ENCODE measurements at regions not wholly inside any gene's neighbourhood (a gene's known extent, or its start where the extent isn't known, plus 50 kb on each side); places are given as distances from the start of the nearest gene placed in this dataset.

DNA sequence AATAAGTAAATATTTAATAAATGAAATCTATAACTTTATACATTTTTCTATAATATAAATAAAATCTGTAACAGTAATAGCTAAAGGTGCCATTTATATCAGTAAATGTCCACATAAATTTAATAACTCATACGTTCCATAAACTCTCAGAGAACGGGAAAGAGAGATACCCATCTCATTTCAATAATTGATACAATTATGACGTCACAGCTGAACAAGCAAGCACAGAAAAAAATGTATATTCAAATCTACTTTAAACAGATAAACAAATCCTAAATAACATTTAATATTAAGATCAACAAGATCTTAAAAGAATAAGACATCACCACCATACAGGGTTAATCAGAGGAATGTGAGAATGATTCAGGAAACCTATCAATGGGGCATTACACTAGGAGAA is 1136.5 kb downstream of the TBC1D22A start (continued):
- TF ChIP-seq ZSCAN30 (tag by site-specific recombination; IDR thresholded peaks at IDR 0.05) (no peak), ZNF48 (tag by site-specific recombination; IDR thresholded peaks at IDR 0.05) (no peak), HOXD13 (CRISPR knock-in tag; IDR thresholded peaks at IDR 0.05; ENCODE audit: borderline replicate concordance) (no peak), KLF7 (tag by site-specific recombination; IDR thresholded peaks at IDR 0.05; ENCODE audit: borderline replicate concordance) (no peak), ZNF585B (tag by site-specific recombination; IDR thresholded peaks at IDR 0.05) (no peak), ZNF202 (tag by site-specific recombination; IDR thresholded peaks at IDR 0.05; ENCODE audit: borderline replicate concordance) (no peak), ZNF654 (tag by site-specific recombination; IDR thresholded peaks at IDR 0.05; ENCODE audit: low read depth) (no peak)
- TF ChIP-seq, protein P1, sequence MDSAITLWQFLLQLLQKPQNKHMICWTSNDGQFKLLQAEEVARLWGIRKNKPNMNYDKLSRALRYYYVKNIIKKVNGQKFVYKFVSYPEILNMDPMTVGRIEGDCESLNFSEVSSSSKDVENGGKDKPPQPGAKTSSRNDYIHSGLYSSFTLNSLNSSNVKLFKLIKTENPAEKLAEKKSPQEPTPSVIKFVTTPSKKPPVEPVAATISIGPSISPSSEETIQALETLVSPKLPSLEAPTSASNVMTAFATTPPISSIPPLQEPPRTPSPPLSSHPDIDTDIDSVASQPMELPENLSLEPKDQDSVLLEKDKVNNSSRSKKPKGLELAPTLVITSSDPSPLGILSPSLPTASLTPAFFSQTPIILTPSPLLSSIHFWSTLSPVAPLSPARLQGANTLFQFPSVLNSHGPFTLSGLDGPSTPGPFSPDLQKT (IDR thresholded peaks at IDR 0.05; ENCODE audit: borderline replicate concordance, low read depth, low read length): no peak
- TF ChIP-seq, protein P2, sequence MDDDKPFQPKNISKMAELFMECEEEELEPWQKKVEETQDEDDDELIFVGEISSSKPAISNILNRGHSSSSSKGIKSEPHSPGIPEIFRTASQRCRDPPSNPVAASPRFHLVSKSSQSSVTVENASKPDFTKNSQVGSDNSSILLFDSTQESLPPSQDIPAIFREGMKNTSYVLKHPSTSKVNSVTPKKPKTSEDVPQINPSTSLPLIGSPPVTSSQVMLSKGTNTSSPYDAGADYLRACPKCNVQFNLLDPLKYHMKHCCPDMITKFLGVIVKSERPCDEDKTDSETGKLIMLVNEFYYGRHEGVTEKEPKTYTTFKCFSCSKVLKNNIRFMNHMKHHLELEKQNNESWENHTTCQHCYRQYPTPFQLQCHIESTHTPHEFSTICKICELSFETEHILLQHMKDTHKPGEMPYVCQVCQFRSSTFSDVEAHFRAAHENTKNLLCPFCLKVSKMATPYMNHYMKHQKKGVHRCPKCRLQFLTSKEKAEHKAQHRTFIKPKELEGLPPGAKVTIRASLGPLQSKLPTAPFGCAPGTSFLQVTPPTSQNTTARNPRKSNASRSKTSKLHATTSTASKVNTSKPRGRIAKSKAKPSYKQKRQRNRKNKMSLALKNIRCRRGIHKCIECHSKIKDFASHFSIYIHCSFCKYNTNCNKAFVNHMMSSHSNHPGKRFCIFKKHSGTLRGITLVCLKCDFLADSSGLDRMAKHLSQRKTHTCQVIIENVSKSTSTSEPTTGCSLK (tag by site-specific recombination; IDR thresholded peaks at IDR 0.05): no peak
- TF ChIP-seq, protein P3, sequence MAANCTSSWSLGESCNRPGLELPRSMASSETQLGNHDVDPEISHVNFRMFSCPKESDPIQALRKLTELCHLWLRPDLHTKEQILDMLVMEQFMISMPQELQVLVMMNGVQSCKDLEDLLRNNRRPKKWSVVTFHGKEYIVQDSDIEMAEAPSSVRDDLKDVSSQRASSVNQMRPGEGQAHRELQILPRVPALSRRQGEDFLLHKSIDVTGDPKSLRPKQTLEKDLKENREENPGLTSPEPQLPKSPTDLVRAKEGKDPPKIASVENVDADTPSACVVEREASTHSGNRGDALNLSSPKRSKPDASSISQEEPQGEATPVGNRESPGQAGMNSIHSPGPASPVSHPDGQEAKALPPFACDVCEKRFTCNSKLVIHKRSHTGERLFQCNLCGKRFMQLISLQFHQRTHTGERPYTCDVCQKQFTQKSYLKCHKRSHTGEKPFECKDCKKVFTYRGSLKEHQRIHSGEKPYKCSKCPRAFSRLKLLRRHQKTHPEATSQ (tag by site-specific recombination; IDR thresholded peaks at IDR 0.05): no peak

GRCh38 chr22:47891609-47892008 is 1129.2 kb downstream of the TBC1D22A start:
- ChIA-PET CTCF (no interaction called here), POLR2A (no interaction called here)
- H3K27ac ChIP-seq (ENCODE audit: extremely low read depth, low read depth, low read length): no peak overlapping the region
- no peak for TF ChIP-seq ZNF266 (tag by site-specific recombination; IDR thresholded peaks at IDR 0.05; ENCODE audit: low read depth)
- no peak for TF ChIP-seq ZNF670 (tag by site-specific recombination; IDR thresholded peaks at IDR 0.05; ENCODE audit: low read depth)
- TF ChIP-seq ZNF221 (tag by site-specific recombination; IDR thresholded peaks at IDR 0.05; ENCODE audit: borderline replicate concordance): no peak
- TF ChIP-seq ZNF341 (tag by site-specific recombination; IDR thresholded peaks at IDR 0.05; ENCODE audit: low read depth): no peak
- no peak for TF ChIP-seq ZNF785 (tag by site-specific recombination; IDR thresholded peaks at IDR 0.05)
- no peak for TF ChIP-seq PBX3 (CRISPR knock-in tag; IDR thresholded peaks at IDR 0.05)
- no peak for TF ChIP-seq ZNF776 (tag by site-specific recombination; IDR thresholded peaks at IDR 0.05; ENCODE audit: borderline replicate concordance)
- no peak for TF ChIP-seq ZNF433 (tag by site-specific recombination; IDR thresholded peaks at IDR 0.05; ENCODE audit: low read depth)
- no peak overlapping the region for H3K4me3 ChIP-seq (ENCODE audit: low read depth, low read length)
- H3K4me1 ChIP-seq (ENCODE audit: control insufficient read depth, insufficient read depth, low read length): no peaks in the 10 kb centered on the region
- no peaks in the 10 kb centered on the region for H3K36me3 ChIP-seq (ENCODE audit: control insufficient read depth in 2 of 2, insufficient read depth in 1 of 2, low read length in 2 of 2)
- H3K9me3 ChIP-seq (ENCODE audit: control insufficient read depth, insufficient read depth, low read depth, low read length): no peaks in the 10 kb centered on the region; the same call in 1 of the 2 replicates

DNA sequence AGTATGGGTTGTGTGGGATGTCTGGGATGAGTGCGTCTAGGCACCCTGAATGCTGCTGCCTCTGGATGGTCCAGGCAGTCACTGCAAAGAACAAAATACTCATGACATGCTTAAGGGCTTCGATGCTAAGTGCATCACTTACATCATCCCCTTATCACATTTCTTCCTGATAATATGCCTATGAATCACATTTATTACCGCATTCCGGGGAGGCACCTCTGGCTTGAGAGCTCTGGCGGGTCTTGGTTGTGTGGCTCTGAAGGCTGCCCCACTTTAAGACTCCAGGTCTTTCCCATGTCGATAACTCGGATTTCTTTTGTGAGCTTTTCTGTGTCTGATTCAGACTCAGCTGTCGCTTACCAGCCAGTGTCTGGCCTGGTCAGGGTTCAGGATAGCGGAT is 1126.4 kb downstream of the TBC1D22A start:
- Histone ChIP-seq H3K9me3 (ENCODE audit: control insufficient read depth, insufficient read depth, low read depth, low read length) (no peaks in the 10 kb centered on the region), H3K27ac (ENCODE audit: extremely low read depth, low read depth, low read length) (no peak overlapping the region), H3K4me3 (ENCODE audit: low read depth, low read length) (no peak overlapping the region), H3K36me3 (ENCODE audit: control insufficient read depth in 2 of 2, insufficient read depth in 1 of 2, low read length in 2 of 2) (no peaks in the 10 kb centered on the region), H3K4me1 (ENCODE audit: control insufficient read depth, insufficient read depth, low read length) (no peaks in the 10 kb centered on the region)
- CTCF ChIA-PET: interaction anchor here (0.7 kb wide), 1 partner anchor 174 kb away, joined by 4 read pairs; no protein-coding TSS in a partner anchor
- TF ChIP-seq ZNF18 (tag by site-specific recombination; IDR thresholded peaks at IDR 0.05) (no peak), ZNF416 (tag by site-specific recombination; IDR thresholded peaks at IDR 0.05) (no peak), KLF8 (tag by site-specific recombination; IDR thresholded peaks at IDR 0.05) (no peak), ZNF664 (tag by site-specific recombination; IDR thresholded peaks at IDR 0.05) (no peak), GLI4 (tag by site-specific recombination; IDR thresholded peaks at IDR 0.05) (no peak), ZEB2 (tag by site-specific recombination; IDR thresholded peaks at IDR 0.05) (no peak)
- POLR2A ChIA-PET: no interaction called here
